Fibroblast of villous mesenchyme (primary cell): ENCODE measurements at regions not wholly inside any gene's neighbourhood (a gene's known extent, or its start where the extent isn't known, plus 50 kb on each side); places are given as distances from the start of the nearest gene placed in this dataset.

Experiments used
- DNase-seq: peaks from one replicate; pipeline ENCODE4 v3.0.0-alpha.2; 2010; ENCODE audit warnings: low read depth
- H3K4me3 ChIP-seq: 2 replicates; pipeline ENCODE4 v1.5.1; 2011; ENCODE audit warnings: low read depth, mild to moderate bottlenecking, low read length
- TF ChIP-seq, protein P1 (sequence below): IDR thresholded peaks from 2 replicates; pipeline ENCODE4 v1.5.1; 2012; ENCODE audit warnings: low read depth, mild to moderate bottlenecking, low read length; ENCODE audit not compliant: insufficient read depth

DNA sequence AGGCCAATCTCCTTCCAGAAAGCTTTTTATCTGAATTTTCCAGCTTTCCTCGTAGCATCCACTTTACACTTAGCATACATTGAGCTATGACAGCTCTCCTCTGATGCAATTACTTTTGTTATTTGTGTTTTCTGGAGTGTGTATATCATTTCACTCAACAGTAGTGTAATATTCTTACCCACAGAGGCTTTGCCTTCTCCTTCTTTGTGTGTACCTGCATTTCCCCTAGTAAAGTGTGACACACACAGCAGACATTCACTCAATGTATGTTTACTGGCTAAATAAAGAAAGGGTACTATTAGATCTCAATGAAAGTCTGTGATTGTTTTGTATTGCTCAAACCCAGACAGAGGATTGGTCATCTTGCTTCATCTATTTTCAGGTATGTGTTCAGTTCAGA is 193.7 kb upstream of the MEX3C start:
- no peak overlapping the region for H3K4me3 ChIP-seq
- TF ChIP-seq, protein P1, sequence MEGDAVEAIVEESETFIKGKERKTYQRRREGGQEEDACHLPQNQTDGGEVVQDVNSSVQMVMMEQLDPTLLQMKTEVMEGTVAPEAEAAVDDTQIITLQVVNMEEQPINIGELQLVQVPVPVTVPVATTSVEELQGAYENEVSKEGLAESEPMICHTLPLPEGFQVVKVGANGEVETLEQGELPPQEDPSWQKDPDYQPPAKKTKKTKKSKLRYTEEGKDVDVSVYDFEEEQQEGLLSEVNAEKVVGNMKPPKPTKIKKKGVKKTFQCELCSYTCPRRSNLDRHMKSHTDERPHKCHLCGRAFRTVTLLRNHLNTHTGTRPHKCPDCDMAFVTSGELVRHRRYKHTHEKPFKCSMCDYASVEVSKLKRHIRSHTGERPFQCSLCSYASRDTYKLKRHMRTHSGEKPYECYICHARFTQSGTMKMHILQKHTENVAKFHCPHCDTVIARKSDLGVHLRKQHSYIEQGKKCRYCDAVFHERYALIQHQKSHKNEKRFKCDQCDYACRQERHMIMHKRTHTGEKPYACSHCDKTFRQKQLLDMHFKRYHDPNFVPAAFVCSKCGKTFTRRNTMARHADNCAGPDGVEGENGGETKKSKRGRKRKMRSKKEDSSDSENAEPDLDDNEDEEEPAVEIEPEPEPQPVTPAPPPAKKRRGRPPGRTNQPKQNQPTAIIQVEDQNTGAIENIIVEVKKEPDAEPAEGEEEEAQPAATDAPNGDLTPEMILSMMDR, result no peak
- DNase-seq, result no peak

DNA sequence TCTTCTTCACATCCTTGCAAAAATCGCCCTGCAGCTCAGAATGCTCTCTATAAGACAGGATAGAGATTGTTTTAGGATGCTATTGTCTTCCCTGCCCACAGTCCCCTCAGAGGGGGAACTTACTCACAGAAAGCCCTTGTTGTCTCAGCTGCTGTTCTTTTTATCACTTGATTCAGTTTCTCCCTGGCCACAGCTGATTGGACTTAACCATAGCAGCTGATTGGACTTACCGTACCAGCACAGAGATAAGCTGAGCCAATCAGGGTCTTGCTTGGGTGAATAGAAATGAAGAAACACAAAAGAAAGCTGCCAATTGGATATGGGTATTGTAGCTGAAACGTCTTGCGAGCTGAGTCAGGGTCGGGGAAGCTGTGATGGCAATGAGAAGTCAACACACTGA is 194.2 kb upstream of the MEX3C start:
- TF ChIP-seq, protein P1, result no peak

DNA sequence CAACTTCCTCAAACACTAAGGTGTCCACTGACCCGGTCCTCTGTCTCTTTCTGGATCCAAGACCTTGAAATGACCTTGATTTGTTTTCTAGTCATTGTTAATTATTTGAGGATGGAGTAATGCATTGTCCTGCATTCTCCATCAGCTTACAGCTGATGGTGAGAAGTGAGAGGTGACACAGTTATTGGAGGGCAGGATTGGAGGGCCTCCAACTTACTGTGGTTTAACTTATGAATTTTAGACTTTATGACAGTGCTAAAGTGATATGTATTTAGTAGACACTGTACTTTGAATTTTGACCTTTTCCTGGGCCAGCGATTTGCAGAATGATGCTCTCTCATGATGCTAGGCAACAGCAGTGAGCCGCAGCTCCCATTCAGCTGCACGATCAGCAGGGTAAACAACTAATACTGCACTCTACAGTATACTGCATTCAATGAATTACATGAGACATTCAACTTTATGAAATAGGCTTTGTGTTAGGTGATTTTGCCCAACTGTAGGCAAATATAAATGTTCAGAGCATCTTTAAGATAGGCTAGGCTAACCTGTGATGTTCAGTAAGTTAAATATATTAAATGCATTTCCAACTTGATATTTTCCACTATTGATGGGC is 200.0 kb upstream of the MEX3C start:
- DNase-seq, result no peak
- TF ChIP-seq, protein P1, result no peak
- no peak overlapping the region for H3K4me3 ChIP-seq

More for the DNA sequence above, 194.2 kb upstream of the MEX3C start:
- DNase-seq, result no peak
- no peak overlapping the region for H3K4me3 ChIP-seq

DNA sequence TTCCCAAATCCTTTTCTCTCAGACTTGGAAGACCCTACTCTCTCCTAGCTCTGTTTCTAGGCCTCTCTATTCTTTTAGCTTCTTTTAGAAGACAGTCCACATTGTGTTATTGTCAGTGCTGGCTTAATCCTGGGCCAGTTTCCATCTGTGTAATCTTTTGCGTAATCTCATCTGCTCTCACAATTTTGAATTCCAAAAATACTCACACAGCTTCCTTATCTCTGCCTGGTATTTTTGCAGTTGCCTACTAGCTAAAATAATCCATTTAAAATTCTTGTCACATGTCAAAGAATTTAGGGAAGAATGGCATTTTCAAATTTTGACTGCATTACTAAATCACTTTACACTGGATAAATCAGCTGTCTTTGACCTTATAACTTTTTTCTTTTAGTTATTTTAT is 200.6 kb upstream of the MEX3C start:
- H3K4me3 ChIP-seq, result no peak overlapping the region
- TF ChIP-seq, protein P1, result no peak
- DNase-seq, result peak; percentile 19

DNA sequence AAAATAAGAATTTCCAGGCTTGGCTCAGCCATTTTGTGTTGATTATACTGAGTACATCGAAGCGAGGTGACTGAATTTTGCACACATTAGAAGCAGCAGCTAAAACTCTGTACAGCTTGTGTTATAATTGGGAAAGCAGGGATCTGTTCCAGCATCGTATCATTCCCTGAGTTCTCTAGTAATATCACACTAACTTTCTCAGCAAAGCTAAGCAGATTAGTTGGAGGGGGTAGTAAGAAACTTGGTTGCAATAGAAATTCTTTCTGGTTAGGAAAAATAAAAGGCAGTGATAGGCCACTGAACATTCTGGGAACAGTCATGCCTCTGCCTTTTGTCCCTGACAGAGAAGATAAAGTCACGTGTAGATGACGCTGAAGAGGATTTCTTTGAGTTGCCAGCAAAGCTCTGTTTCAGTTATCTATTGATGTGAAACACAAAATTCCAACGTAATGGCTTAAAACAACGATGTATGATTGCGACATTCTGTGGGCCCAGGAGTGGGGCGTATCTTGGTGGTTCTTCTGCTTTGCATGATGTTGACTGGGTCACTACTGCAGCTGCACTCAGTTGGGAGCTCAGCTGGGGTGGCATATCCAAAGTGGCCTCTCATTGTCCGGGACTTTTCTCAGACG is 202.1 kb upstream of the MEX3C start:
- TF ChIP-seq, protein P1, result no peak
- peak; percentile 67 for DNase-seq
- H3K4me3 ChIP-seq, result no peak overlapping the region

DNA sequence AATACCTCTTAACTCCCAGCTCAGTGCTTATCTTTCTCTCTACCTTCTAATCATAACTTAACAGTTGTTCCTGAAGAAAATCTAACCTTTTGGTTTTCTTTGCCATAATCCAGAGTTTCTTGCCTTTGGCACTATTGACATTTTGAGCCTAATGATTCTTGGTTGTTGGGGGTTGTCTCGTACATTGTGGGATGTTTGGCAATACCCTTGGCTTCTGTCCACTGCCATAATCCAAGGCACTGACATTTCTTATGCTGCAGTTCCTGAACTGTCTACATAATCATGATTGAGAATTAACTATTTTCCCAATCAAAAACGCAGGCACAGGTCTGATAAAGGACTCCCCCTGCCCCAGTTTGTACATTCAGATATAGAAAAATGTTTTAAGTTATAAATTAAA is 203.2 kb upstream of the MEX3C start:
- TF ChIP-seq, protein P1, result no peak
- peak; percentile 28 for DNase-seq
- H3K4me3 ChIP-seq, result no peak overlapping the region
